OCI-LY1 (cell line): ENCODE measurements at regions not wholly inside any gene's neighbourhood (a gene's known extent, or its start where the extent isn't known, plus 50 kb on each side); places are given as distances from the start of the nearest gene placed in this dataset.

Experiments used
- H2AFZ ChIP-seq: fragments of 200-600 bp; sonication (generic), shearing (Covaris generic); 2 replicates; pipeline ENCODE4 v1.6.0; 2014; ENCODE audit warnings: antibody characterized with exemption, mild to moderate bottlenecking, low read length
- H3F3A ChIP-seq: fragments of 200-600 bp; sonication (generic), shearing (Covaris generic); 2 replicates; pipeline ENCODE4 v1.6.0; 2014; ENCODE audit warnings: mild to moderate bottlenecking, antibody characterized with exemption, low read length, moderate library complexity; ENCODE audit not compliant: insufficient read depth
- H3K27ac ChIP-seq: fragments of 200-600 bp; sonication (generic); 2 replicates; pipeline ENCODE4 v1.5.1; 2014; ENCODE audit warnings: low read length, mixed run types, mild to moderate bottlenecking, low read depth; ENCODE audit not compliant: poor library complexity, severe bottlenecking
- H3K27me3 ChIP-seq: fragments of 200-600 bp; sonication (generic); 2 replicates; pipeline ENCODE4 v1.6.0; 2014; ENCODE audit warnings: antibody characterized with exemption, mild to moderate bottlenecking, low read length, moderate library complexity; ENCODE audit not compliant: insufficient read depth
- H3K36me3 ChIP-seq: fragments of 200-600 bp; sonication (generic); 2 replicates; pipeline ENCODE4 v1.6.1; 2014; ENCODE audit warnings: mild to moderate bottlenecking, antibody characterized with exemption, low read length, moderate library complexity, mixed read lengths; ENCODE audit not compliant: insufficient read depth
- H3K4me1 ChIP-seq: fragments of 200-600 bp; sonication (generic); 2 replicates; pipeline ENCODE4 v1.5.1; 2014; ENCODE audit warnings: mild to moderate bottlenecking, low read length, moderate library complexity; ENCODE audit not compliant: insufficient read depth, severe bottlenecking
- H3K4me2 ChIP-seq: fragments of 200-600 bp; sonication (generic), shearing (Covaris generic); 2 replicates; pipeline ENCODE4 v1.6.1; 2014; ENCODE audit warnings: low read length
- H3K4me3 ChIP-seq: fragments of 200-600 bp; sonication (generic); 2 replicates; pipeline ENCODE4 v1.5.1; 2014; ENCODE audit warnings: low read length, low read depth, mild to moderate bottlenecking, mixed read lengths; ENCODE audit not compliant: poor library complexity, severe bottlenecking
- H3K79me2 ChIP-seq: fragments of 200-600 bp; shearing (Covaris generic); 2 replicates; pipeline ENCODE4 v1.6.1; 2016; ENCODE audit warnings: mixed run types, low read length, mixed read lengths; ENCODE audit not compliant: insufficient read depth
- H3K9ac ChIP-seq: fragments of 200-600 bp; sonication (generic), shearing (Covaris generic); 2 replicates; pipeline ENCODE4 v1.6.1; 2014; ENCODE audit warnings: mild to moderate bottlenecking, low read length, mixed read lengths
- H3K9me2 ChIP-seq: fragments of 200-600 bp; sonication (generic), shearing (Covaris generic); 2 replicates; pipeline ENCODE4 v1.6.1; 2014; ENCODE audit warnings: low read depth, mild to moderate bottlenecking, low read length, mixed read lengths
- H3K9me3 ChIP-seq: fragments of 200-600 bp; shearing (Covaris generic); 2 replicates; pipeline ENCODE4 v1.6.1; 2014; ENCODE audit warnings: low read length, mixed read lengths
- H4K20me1 ChIP-seq: fragments of 200-600 bp; sonication (generic), shearing (Covaris generic); 2 replicates; pipeline ENCODE4 v1.6.0; 2016; ENCODE audit warnings: mild to moderate bottlenecking, low read length; ENCODE audit not compliant: insufficient read depth
- EZH2 ChIP-seq: fragments of 200-600 bp; sonication (generic), shearing (Covaris generic); IDR thresholded peaks from 2 replicates; pipeline ENCODE4 v1.8.0; 2017; ENCODE audit warnings: borderline replicate concordance, mixed run types, mild to moderate bottlenecking, antibody characterized with exemption, low read length, moderate library complexity, mixed read lengths
- TF ChIP-seq, protein P1 (sequence below): fragments of 200-600 bp; sonication (generic), shearing (Covaris generic); IDR thresholded peaks from 2 replicates; pipeline ENCODE4 v1.5.1; 2017; ENCODE audit warnings: mild to moderate bottlenecking, antibody characterized with exemption, low read length, moderate library complexity, mixed read lengths

DNA sequence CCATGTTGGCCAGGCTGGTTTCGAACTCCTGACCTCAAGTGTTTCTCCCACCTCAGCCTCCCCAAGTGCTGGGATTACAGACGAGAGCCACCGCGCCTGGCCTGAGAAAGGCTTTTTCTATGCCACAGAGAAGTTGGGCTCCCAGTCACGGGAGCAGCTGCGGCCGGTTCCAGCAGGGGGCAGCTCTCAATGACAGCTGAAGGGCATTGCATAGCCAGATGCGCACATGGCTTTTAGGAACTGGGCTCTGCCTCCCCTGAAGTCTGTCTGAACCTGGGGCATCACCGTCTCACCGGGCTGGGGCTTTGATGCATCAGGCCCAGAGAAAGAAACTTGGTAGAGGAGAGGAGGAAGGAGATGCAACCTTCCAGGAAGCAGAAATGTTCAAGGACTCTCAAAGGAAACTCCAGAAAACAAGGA lies 84.2 kb upstream of the LAPTM4A start:
- no peak overlapping the region for H2AFZ ChIP-seq
- no peaks in the 10 kb centered on the region for H4K20me1 ChIP-seq
- H3K79me2 ChIP-seq = no peaks in the 10 kb centered on the region
- H3K27ac ChIP-seq = no peak overlapping the region
- H3K4me1 ChIP-seq = no peaks in the 10 kb centered on the region
- no peaks in the 10 kb centered on the region for H3F3A ChIP-seq
- no peaks in the 10 kb centered on the region for H3K36me3 ChIP-seq
- H3K9ac ChIP-seq = no peak overlapping the region
- H3K4me3 ChIP-seq = no peak overlapping the region
- H3K27me3 ChIP-seq = no peaks in the 10 kb centered on the region
- no peak overlapping the region for H3K4me2 ChIP-seq
- H3K9me2 ChIP-seq = no peaks in the 10 kb centered on the region
- H3K9me3 ChIP-seq = no peaks in the 10 kb centered on the region
- TF ChIP-seq, protein P1, sequence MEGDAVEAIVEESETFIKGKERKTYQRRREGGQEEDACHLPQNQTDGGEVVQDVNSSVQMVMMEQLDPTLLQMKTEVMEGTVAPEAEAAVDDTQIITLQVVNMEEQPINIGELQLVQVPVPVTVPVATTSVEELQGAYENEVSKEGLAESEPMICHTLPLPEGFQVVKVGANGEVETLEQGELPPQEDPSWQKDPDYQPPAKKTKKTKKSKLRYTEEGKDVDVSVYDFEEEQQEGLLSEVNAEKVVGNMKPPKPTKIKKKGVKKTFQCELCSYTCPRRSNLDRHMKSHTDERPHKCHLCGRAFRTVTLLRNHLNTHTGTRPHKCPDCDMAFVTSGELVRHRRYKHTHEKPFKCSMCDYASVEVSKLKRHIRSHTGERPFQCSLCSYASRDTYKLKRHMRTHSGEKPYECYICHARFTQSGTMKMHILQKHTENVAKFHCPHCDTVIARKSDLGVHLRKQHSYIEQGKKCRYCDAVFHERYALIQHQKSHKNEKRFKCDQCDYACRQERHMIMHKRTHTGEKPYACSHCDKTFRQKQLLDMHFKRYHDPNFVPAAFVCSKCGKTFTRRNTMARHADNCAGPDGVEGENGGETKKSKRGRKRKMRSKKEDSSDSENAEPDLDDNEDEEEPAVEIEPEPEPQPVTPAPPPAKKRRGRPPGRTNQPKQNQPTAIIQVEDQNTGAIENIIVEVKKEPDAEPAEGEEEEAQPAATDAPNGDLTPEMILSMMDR = peak; percentile 72
- no peak for TF ChIP-seq EZH2

DNA sequence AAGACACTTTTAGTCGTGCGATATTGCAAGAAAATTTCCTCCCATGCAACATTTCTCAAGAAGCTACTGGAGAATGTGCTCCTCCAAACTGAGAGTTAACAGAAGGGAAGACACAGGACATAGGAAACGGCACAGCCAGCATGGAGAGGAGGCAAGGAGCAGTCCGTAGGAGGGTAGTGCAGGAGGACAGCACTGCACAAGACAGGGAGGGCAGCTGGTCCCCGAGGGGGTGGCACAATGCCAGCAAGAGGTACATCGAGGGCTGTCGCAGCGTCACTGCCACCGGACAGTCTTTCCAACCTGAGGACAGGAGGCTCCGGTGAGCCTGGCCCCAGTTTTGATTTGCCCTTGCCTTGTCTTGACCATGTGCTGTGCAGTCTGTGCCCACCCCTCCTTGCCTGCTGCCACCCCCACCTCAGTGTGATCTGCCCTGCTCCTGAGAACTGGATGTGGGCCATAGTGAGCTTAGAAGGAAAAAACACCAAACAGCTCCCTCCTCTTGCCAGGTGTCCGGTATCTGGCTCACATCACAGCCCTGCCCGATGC lies 81.6 kb upstream of the LAPTM4A start:
- TF ChIP-seq, protein P1 = no peak
- TF ChIP-seq EZH2 = no peak
- H4K20me1 ChIP-seq = no peaks in the 10 kb centered on the region
- H3K27ac ChIP-seq = no peak overlapping the region
- H3K9me3 ChIP-seq = no peaks in the 10 kb centered on the region
- no peak overlapping the region for H3K9ac ChIP-seq
- no peaks in the 10 kb centered on the region for H3K79me2 ChIP-seq
- no peak overlapping the region for H2AFZ ChIP-seq
- no peak overlapping the region for H3K4me2 ChIP-seq
- H3K4me3 ChIP-seq = no peak overlapping the region
- no peaks in the 10 kb centered on the region for H3K9me2 ChIP-seq
- H3K4me1 ChIP-seq = no peaks in the 10 kb centered on the region
- H3K27me3 ChIP-seq = no peaks in the 10 kb centered on the region
- no peaks in the 10 kb centered on the region for H3F3A ChIP-seq
- H3K36me3 ChIP-seq = no peaks in the 10 kb centered on the region

DNA sequence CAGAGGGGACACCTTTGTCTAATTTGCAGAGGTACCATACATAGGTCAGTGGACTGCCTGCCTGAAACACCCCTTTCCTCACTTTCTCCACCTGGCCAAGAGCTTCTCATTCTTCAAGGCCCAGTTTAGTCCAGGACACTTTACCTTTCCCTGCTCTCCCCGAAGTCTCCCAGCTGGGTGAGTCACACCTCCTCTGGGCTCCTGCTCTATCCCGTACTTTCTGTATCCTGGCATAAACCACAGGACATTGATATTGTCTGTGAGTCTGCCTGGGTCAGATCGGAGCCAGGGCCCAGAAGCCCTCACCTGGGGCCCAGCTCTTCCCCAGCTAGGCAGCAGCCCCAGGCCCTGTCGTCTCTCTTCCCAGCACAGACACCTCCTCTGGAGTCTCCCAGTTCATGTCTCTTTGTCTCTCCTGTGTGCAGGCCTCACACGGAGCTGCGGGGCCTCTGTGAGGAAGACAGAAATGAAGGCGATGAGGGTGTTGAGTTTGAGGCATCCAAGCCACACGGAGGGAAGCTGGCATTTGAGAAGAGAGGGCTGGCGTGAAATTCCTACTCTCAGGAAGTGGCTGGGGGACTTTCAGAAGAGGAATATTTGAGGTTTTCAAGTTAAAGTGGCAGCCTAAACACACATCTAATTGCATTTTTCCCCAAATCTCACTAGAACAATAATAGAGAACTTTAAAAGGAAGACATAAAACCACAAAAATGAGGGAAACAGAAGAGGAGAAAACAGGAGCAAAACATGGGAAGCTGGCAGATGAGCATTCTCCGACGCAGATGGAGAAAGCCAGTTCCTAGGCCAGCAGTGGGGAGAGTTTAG lies 79.6 kb upstream of the LAPTM4A start:
- Histone ChIP-seq H3K9me3 (no peaks in the 10 kb centered on the region), H3K27ac (no peak overlapping the region), H3F3A (no peaks in the 10 kb centered on the region), H3K36me3 (no peaks in the 10 kb centered on the region), H4K20me1 (no peaks in the 10 kb centered on the region), H3K4me2 (no peak overlapping the region), H3K4me3 (no peak overlapping the region), H3K9ac (no peak overlapping the region), H3K27me3 (no peaks in the 10 kb centered on the region), H3K9me2 (no peaks in the 10 kb centered on the region), H3K79me2 (no peaks in the 10 kb centered on the region), H3K4me1 (no peaks in the 10 kb centered on the region), H2AFZ (no peak overlapping the region)
- TF ChIP-seq, protein P1 = no peak
- no peak for TF ChIP-seq EZH2
